ENCODE measurements at regions not wholly inside any gene's neighbourhood (a gene's known extent, or its start where the extent isn't known, plus 50 kb on each side); places are given as distances from the start of the nearest gene placed in this dataset.

- TF ChIP-seq CTCF (IDR thresholded peaks at IDR 0.05) (no peak), POLR2A (IDR thresholded peaks at IDR 0.05) (no peak)
Observed at GRCh38 chr18:3342628-3343027, 80.7 kb downstream of the MYL12B start.

All from lower leg skin (tissue), 3 donors.